H9 (cell line): ENCODE measurements at regions not wholly inside any gene's neighbourhood (a gene's known extent, or its start where the extent isn't known, plus 50 kb on each side); places are given as distances from the start of the nearest gene placed in this dataset.

ENCODE experiments used
- DNase-seq: peaks from one replicate; pipeline ENCODE4 v3.0.0-alpha.2; 2017
- H2AFZ ChIP-seq: one replicate; pipeline ENCODE4 v1.6.1; 2013; ENCODE audit warnings: mild to moderate bottlenecking, low read length, control low read depth, moderate library complexity
- H2AK5ac ChIP-seq: 2 replicates; pipeline ENCODE4 v1.6.1; 2013; ENCODE audit warnings: low read length, control low read depth, mixed read lengths; ENCODE audit not compliant: insufficient read length
- H2BK120ac ChIP-seq: one replicate; pipeline ENCODE4 v1.6.1; 2013; ENCODE audit warnings: low read depth, mild to moderate bottlenecking, low read length, control low read depth, inconsistent platforms; ENCODE audit not compliant: poor library complexity, severe bottlenecking
- H2BK12ac ChIP-seq: 2 replicates; pipeline ENCODE4 v1.6.1; 2013; ENCODE audit warnings: low read length, control low read depth, mixed read lengths, low read depth; ENCODE audit not compliant: insufficient read length
- H2BK15ac ChIP-seq: 2 replicates; pipeline ENCODE4 v1.6.1; 2013; ENCODE audit warnings: low read depth, low read length, control low read depth
- H2BK20ac ChIP-seq: one replicate; pipeline ENCODE4 v1.6.1; 2013; ENCODE audit warnings: low read depth, mild to moderate bottlenecking, low read length, control low read depth, inconsistent platforms; ENCODE audit not compliant: poor library complexity, severe bottlenecking
- H2BK5ac ChIP-seq: 2 replicates; pipeline ENCODE4 v1.6.1; 2013; ENCODE audit warnings: low read length, control low read depth, mixed read lengths; ENCODE audit not compliant: insufficient read length
- H3K14ac ChIP-seq: 2 replicates; pipeline ENCODE4 v1.6.1; 2013; ENCODE audit warnings: low read length, control low read depth; ENCODE audit not compliant: insufficient read depth
- H3K18ac ChIP-seq: 2 replicates; pipeline ENCODE4 v1.6.1; 2013; ENCODE audit warnings: low read depth, mild to moderate bottlenecking, mixed read lengths, low read length, control low read depth; ENCODE audit not compliant: insufficient read length
- H3K23ac ChIP-seq: 2 replicates; pipeline ENCODE4 v1.6.1; 2013; ENCODE audit warnings: low read length, control low read depth, mixed read lengths, low read depth; ENCODE audit not compliant: insufficient read length
- H3K23me2 ChIP-seq: 2 replicates; pipeline ENCODE4 v1.6.1; 2013; ENCODE audit warnings: low read depth, mild to moderate bottlenecking, mixed read lengths, low read length, control low read depth; ENCODE audit not compliant: insufficient read length, poor library complexity, severe bottlenecking
- H3K27ac ChIP-seq: 2 replicates; pipeline ENCODE4 v1.5.1; 2013; ENCODE audit warnings: low read length, control low read depth, mixed read lengths, low read depth; ENCODE audit not compliant: insufficient read length
- H3K27me3 ChIP-seq: 2 replicates; pipeline ENCODE4 v1.6.1; 2013; ENCODE audit warnings: low read length, control low read depth, inconsistent platforms; ENCODE audit not compliant: insufficient read depth
- H3K4ac ChIP-seq: 2 replicates; pipeline ENCODE4 v1.6.1; 2013; ENCODE audit warnings: low read depth, mild to moderate bottlenecking, control low read depth, inconsistent platforms, low read length, moderate library complexity
- H3K4me1 ChIP-seq: 2 replicates; pipeline ENCODE4 v1.6.1; 2013; ENCODE audit warnings: low read length, control low read depth, inconsistent platforms; ENCODE audit not compliant: insufficient read depth
- H3K4me2 ChIP-seq: 2 replicates; pipeline ENCODE4 v1.6.1; 2013; ENCODE audit warnings: low read length, control low read depth, mixed read lengths; ENCODE audit not compliant: insufficient read length, insufficient read depth
- H3K56ac ChIP-seq: 2 replicates; pipeline ENCODE4 v1.6.1; 2013; ENCODE audit warnings: low read depth, mild to moderate bottlenecking, mixed read lengths, low read length, control low read depth; ENCODE audit not compliant: insufficient read length
- H3K79me1 ChIP-seq: 2 replicates; pipeline ENCODE4 v1.6.1; 2013; ENCODE audit warnings: low read depth, mild to moderate bottlenecking, moderate library complexity, low read length, control low read depth, inconsistent platforms; ENCODE audit not compliant: insufficient read depth, poor library complexity, severe bottlenecking
- H3K79me2 ChIP-seq: 2 replicates; pipeline ENCODE4 v1.6.1; 2013; ENCODE audit warnings: low read length, control low read depth, inconsistent platforms; ENCODE audit not compliant: insufficient read depth
- H3K9ac ChIP-seq: 2 replicates; pipeline ENCODE4 v1.6.1; 2013; ENCODE audit warnings: low read length, control low read depth, mixed read lengths; ENCODE audit not compliant: insufficient read length; ENCODE audit errors: extremely low read depth
- H3K9me3 ChIP-seq: one replicate; pipeline ENCODE4 v1.6.1; 2013; ENCODE audit warnings: low read depth, low read length, inconsistent platforms; ENCODE audit not compliant: control insufficient read depth
- H3T11ph ChIP-seq: one replicate; pipeline ENCODE4 v1.6.1; 2013; ENCODE audit warnings: mild to moderate bottlenecking, low read length, control low read depth, inconsistent platforms
- H4K20me1 ChIP-seq: one replicate; pipeline ENCODE4 v1.6.1; 2013; ENCODE audit not compliant: control insufficient read depth, insufficient read length, insufficient read depth
- H4K5ac ChIP-seq: 2 replicates; pipeline ENCODE4 v1.6.1; 2013; ENCODE audit warnings: low read depth, mild to moderate bottlenecking, mixed read lengths, low read length, control low read depth; ENCODE audit not compliant: insufficient read length
- H4K8ac ChIP-seq: replicated peaks from 2 replicates; pipeline ENCODE4 v1.6.1; 2013; ENCODE audit warnings: low read length, control low read depth, mixed read lengths, low read depth; ENCODE audit not compliant: insufficient read length
- H4K91ac ChIP-seq: 2 replicates; pipeline ENCODE4 v1.6.1; 2013; ENCODE audit warnings: low read depth, mild to moderate bottlenecking, moderate library complexity, mixed read lengths, low read length, control low read depth; ENCODE audit not compliant: insufficient read length
- H3K27ac Mint-ChIP-seq, 3 experiments: 2 replicates in 2 of 3; 3 replicates in 1 of 3; pipeline ENCODE4 v1.8.0; 2020 to 2021; ENCODE audit warnings: mixed read lengths in 3 of 3, mild to moderate bottlenecking in 1 of 3, moderate library complexity in 1 of 3
- H3K27me3 Mint-ChIP-seq: 2 replicates; pipeline ENCODE4 v1.8.0; 2021; ENCODE audit warnings: low read depth, mild to moderate bottlenecking, moderate library complexity, mixed read lengths
- H3K36me3 Mint-ChIP-seq, 3 experiments: 2 replicates in 2 of 3; 3 replicates in 1 of 3; pipeline ENCODE4 v1.8.0; 2020 to 2021; ENCODE audit warnings: low read depth in 3 of 3, mixed read lengths in 3 of 3; ENCODE audit not compliant: insufficient read depth in 1 of 3
- H3K4me1 Mint-ChIP-seq, 2 experiments: 2 replicates each; pipeline ENCODE4 v1.8.0; 2020; ENCODE audit warnings: mixed read lengths in 2 of 2
- H3K4me3 Mint-ChIP-seq, 2 experiments: 2 replicates in 1 of 2; 3 replicates in 1 of 2; pipeline ENCODE4 v1.8.0; 2020 to 2021; ENCODE audit warnings: mild to moderate bottlenecking in 2 of 2, mixed read lengths in 2 of 2, moderate library complexity in 1 of 2
- H3K9me3 Mint-ChIP-seq, 2 experiments: 2 replicates in 1 of 2; 3 replicates in 1 of 2; pipeline ENCODE4 v1.8.0; 2020; ENCODE audit warnings: mild to moderate bottlenecking in 2 of 2, mixed read lengths in 2 of 2, moderate library complexity in 1 of 2
- CTCF ChIP-seq: fragments of 200-600 bp; sonication (generic); conservative IDR thresholded peaks from 3 replicates; pipeline ENCODE4 v1.8.0; 2021; ENCODE audit warnings: antibody characterized with exemption, mild to moderate bottlenecking
- WGBS: extraction: QIAGEN DNeasy Blood & Tissue Kit; methylation state at CpG from one replicate; pipeline ENCODE4 v1.1.7; 2013; ENCODE audit warnings: missing lambda C conversion rate, low lambda C conversion rate, mixed read lengths; ENCODE audit not compliant: insufficient read length; ENCODE audit errors: extremely low coverage; 5-methylcytosine and 5-hydroxymethylcytosine counted together

GRCh38 chr1:195047772-195048171 is 1560.5 kb downstream of the KCNT2 start:
- H3K9me3 Mint-ChIP-seq = no peaks in the 10 kb centered on the region; a peak in 1 of 5 replicates

More at GRCh38 chr1:195047772-195048171, 1560.5 kb downstream of the KCNT2 start:
- Histone ChIP-seq H3K18ac (no peak overlapping the region), H3K4me2 (no peak overlapping the region), H3K27ac (no peak overlapping the region), H2BK120ac (no peak overlapping the region), H4K91ac (no peak overlapping the region), H3K9me3 (no peaks in the 10 kb centered on the region), H3K56ac (no peak overlapping the region), H3K9ac (no peak overlapping the region), H2BK15ac (no peak overlapping the region), H3K27me3 (no peaks in the 10 kb centered on the region), H3T11ph (no peak overlapping the region), H3K14ac (no peak overlapping the region), H3K79me1 (no peaks in the 10 kb centered on the region), H4K20me1 (no peaks in the 10 kb centered on the region), H2BK12ac (no peak overlapping the region), H3K4me1 (no peaks in the 10 kb centered on the region), H2AK5ac (no peak overlapping the region), H2BK5ac (no peak overlapping the region), H3K4ac (no peak overlapping the region), H4K8ac (no peak overlapping the region), H2BK20ac (no peak overlapping the region), H4K5ac (no peak overlapping the region), H3K23ac (no peak overlapping the region), H2AFZ (no peak overlapping the region), H3K79me2 (no peaks in the 10 kb centered on the region), H3K23me2 (no peaks in the 10 kb centered on the region)
- H3K4me1 Mint-ChIP-seq = no peaks in the 10 kb centered on the region
- H3K27me3 Mint-ChIP-seq = no peaks in the 10 kb centered on the region
- DNase-seq = no peak
- no peak for TF ChIP-seq CTCF
- WGBS = no CpG with 5 or more reads among the region's 2 CpGs
- H3K27ac Mint-ChIP-seq = no peak overlapping the region
- no peak overlapping the region for H3K4me3 Mint-ChIP-seq
- H3K36me3 Mint-ChIP-seq = no peaks in the 10 kb centered on the region
